ENCODE measurements at regions not wholly inside any gene's neighbourhood (a gene's known extent, or its start where the extent isn't known, plus 50 kb on each side); places are given as distances from the start of the nearest gene placed in this dataset.
"Not testable (repeated sequence)": the region's sequence is repeated elsewhere in the genome, so short reads cannot be mapped to it uniquely, and the experiment has no call there.

GRCh38 chr13:18936104-18936503 is 245.5 kb downstream of the TUBA3C start:
- H3K36me3 Mint-ChIP-seq (ENCODE audit: low read depth), result no peaks in the 10 kb centered on the region
- Histone ChIP-seq H3K27ac (ENCODE audit: low read depth, low read length) (no peak overlapping the region), H3K27me3 (ENCODE audit: control insufficient read depth, insufficient read depth, low read length, poor library complexity, severe bottlenecking) (no peaks in the 10 kb centered on the region), H3K4me1 (ENCODE audit: control insufficient read depth, insufficient read depth, low read length) (no peaks in the 10 kb centered on the region), H3K9ac (ENCODE audit: extremely low read depth, low read length, poor library complexity, severe bottlenecking) (no peak overlapping the region), H3K4me3 (ENCODE audit: low read length) (no peak overlapping the region), H3K36me3 (ENCODE audit: control insufficient read depth, insufficient read depth, low read length) (no peaks in the 10 kb centered on the region), H3K9me3 (ENCODE audit: control insufficient read depth, low read length) (peaks cover 82% of the 10 kb centered on the region)
- peaks cover 85% of the 10 kb centered on the region for H3K9me3 Mint-ChIP-seq
- WGBS, 2 experiments (ENCODE audit: insufficient coverage in 1 of 2, insufficient read length in 1 of 2), result 53 to 54% methylated on average over 2 to 3 of the region's 3 CpGs
- no peaks in the 10 kb centered on the region for H3K4me1 Mint-ChIP-seq
- DNase-seq, result no peak
- TF ChIP-seq CTCF (conservative IDR thresholded peaks at IDR 0.05), result no peak
- H3K27ac Mint-ChIP-seq, result no peak overlapping the region
- no peak overlapping the region for H3K4me3 Mint-ChIP-seq
- no peaks in the 10 kb centered on the region for H3K27me3 Mint-ChIP-seq (ENCODE audit: insufficient read depth)

GRCh38 chr13:18921063-18921462 is 260.6 kb downstream of the TUBA3C start:
- Histone ChIP-seq H3K4me1 (ENCODE audit: control insufficient read depth, insufficient read depth, low read length) (no peaks in the 10 kb centered on the region), H3K27ac (ENCODE audit: low read depth, low read length) (no peak overlapping the region), H3K4me3 (ENCODE audit: low read length) (no peak overlapping the region), H3K9me3 (ENCODE audit: control insufficient read depth, low read length) (peaks cover 47% of the 10 kb centered on the region), H3K27me3 (ENCODE audit: control insufficient read depth, insufficient read depth, low read length, poor library complexity, severe bottlenecking) (no peaks in the 10 kb centered on the region), H3K9ac (ENCODE audit: extremely low read depth, low read length, poor library complexity, severe bottlenecking) (no peak overlapping the region), H3K36me3 (ENCODE audit: control insufficient read depth, insufficient read depth, low read length) (no peaks in the 10 kb centered on the region)
- no peaks in the 10 kb centered on the region for H3K4me1 Mint-ChIP-seq
- DNase-seq, result no peak
- no peak for TF ChIP-seq CTCF (conservative IDR thresholded peaks at IDR 0.05)
- no peaks in the 10 kb centered on the region for H3K27me3 Mint-ChIP-seq (ENCODE audit: insufficient read depth)
- H3K36me3 Mint-ChIP-seq (ENCODE audit: low read depth), result no peaks in the 10 kb centered on the region
- 29 to 61% methylated on average over 1 to 4 of the region's 4 CpGs for WGBS, 2 experiments (ENCODE audit: insufficient coverage in 1 of 2, insufficient read length in 1 of 2)
- H3K9me3 Mint-ChIP-seq, result peaks cover 58% of the 10 kb centered on the region
- H3K4me3 Mint-ChIP-seq, result no peak overlapping the region
- no peak overlapping the region for H3K27ac Mint-ChIP-seq

GRCh38 chr13:18905096-18905495 is 276.5 kb downstream of the TUBA3C start:
- not testable (repeated sequence) for H3K27ac Mint-ChIP-seq; H3K27me3 Mint-ChIP-seq (ENCODE audit: insufficient read depth); H3K4me3 ChIP-seq (ENCODE audit: low read length); H3K27me3 ChIP-seq (ENCODE audit: control insufficient read depth, insufficient read depth, low read length, poor library complexity, severe bottlenecking); H3K9ac ChIP-seq (ENCODE audit: extremely low read depth, low read length, poor library complexity, severe bottlenecking); H3K36me3 ChIP-seq (ENCODE audit: control insufficient read depth, insufficient read depth, low read length); H3K4me3 Mint-ChIP-seq; H3K36me3 Mint-ChIP-seq (ENCODE audit: low read depth); H3K4me1 Mint-ChIP-seq; DNase-seq; H3K4me1 ChIP-seq (ENCODE audit: control insufficient read depth, insufficient read depth, low read length); H3K27ac ChIP-seq (ENCODE audit: low read depth, low read length)
- H3K9me3 ChIP-seq (ENCODE audit: control insufficient read depth, low read length), result peaks cover 20% of the 10 kb centered on the region
- 74 to 84% methylated on average over 3 to 11 of the region's 12 CpGs for WGBS, 2 experiments (ENCODE audit: insufficient coverage in 1 of 2, insufficient read length in 1 of 2)
- peaks cover 86% of the 10 kb centered on the region for H3K9me3 Mint-ChIP-seq

- not testable (repeated sequence) for H3K4me1 Mint-ChIP-seq; H3K4me3 ChIP-seq (ENCODE audit: low read length); H3K27ac ChIP-seq (ENCODE audit: low read depth, low read length); H3K27me3 Mint-ChIP-seq (ENCODE audit: insufficient read depth); H3K4me1 ChIP-seq (ENCODE audit: control insufficient read depth, insufficient read depth, low read length); H3K27ac Mint-ChIP-seq; H3K9ac ChIP-seq (ENCODE audit: extremely low read depth, low read length, poor library complexity, severe bottlenecking); H3K27me3 ChIP-seq (ENCODE audit: control insufficient read depth, insufficient read depth, low read length, poor library complexity, severe bottlenecking); DNase-seq; H3K4me3 Mint-ChIP-seq; H3K36me3 Mint-ChIP-seq (ENCODE audit: low read depth); H3K36me3 ChIP-seq (ENCODE audit: control insufficient read depth, insufficient read depth, low read length)
- peaks cover 26% of the 10 kb centered on the region for H3K9me3 ChIP-seq (ENCODE audit: control insufficient read depth, low read length)
- whole genome bisulfite sequencing, 2 experiments (ENCODE audit: insufficient coverage in 1 of 2, insufficient read length in 1 of 2), result 45 to 86% methylated on average over 5 to 13 of the region's 13 CpGs
- H3K9me3 Mint-ChIP-seq, result peaks cover 79% of the 10 kb centered on the region
These were observed 286.2 kb downstream of the TUBA3C start for GRCh38 chr13:18895411-18895810.

- not testable (repeated sequence) for H3K4me3 Mint-ChIP-seq; H3K4me1 ChIP-seq (ENCODE audit: control insufficient read depth, insufficient read depth, low read length); H3K4me1 Mint-ChIP-seq; H3K27ac ChIP-seq (ENCODE audit: low read depth, low read length); H3K27ac Mint-ChIP-seq; H3K27me3 ChIP-seq (ENCODE audit: control insufficient read depth, insufficient read depth, low read length, poor library complexity, severe bottlenecking); H3K36me3 Mint-ChIP-seq (ENCODE audit: low read depth); H3K9ac ChIP-seq (ENCODE audit: extremely low read depth, low read length, poor library complexity, severe bottlenecking); DNase-seq; H3K36me3 ChIP-seq (ENCODE audit: control insufficient read depth, insufficient read depth, low read length); H3K4me3 ChIP-seq (ENCODE audit: low read length); H3K27me3 Mint-ChIP-seq (ENCODE audit: insufficient read depth)
- H3K9me3 Mint-ChIP-seq, result peaks cover 87% of the 10 kb centered on the region
- 36% methylated on average over 1 of the region's 1 CpG; no CpG with 5 or more reads in 1 of the 2 experiments for WGBS, 2 experiments (ENCODE audit: insufficient coverage in 1 of 2, insufficient read length in 1 of 2)
- H3K9me3 ChIP-seq (ENCODE audit: control insufficient read depth, low read length), result peaks cover 30% of the 10 kb centered on the region
These were observed 290.4 kb downstream of the TUBA3C start for GRCh38 chr13:18891242-18891641.
